ENCODE measurements at regions not wholly inside any gene's neighbourhood (a gene's known extent, or its start where the extent isn't known, plus 50 kb on each side); places are given as distances from the start of the nearest gene placed in this dataset.

- 30 to 41% methylated on average over 3 to 4 of the region's 5 CpGs for WGBS, 2 donors (ENCODE audit: low coverage in 1 of 2)
- no peaks in the 10 kb centered on the region for H3K4me1 ChIP-seq
- no peak overlapping the region for H3K27ac ChIP-seq
- TF ChIP-seq POLR2A (IDR thresholded peaks at IDR 0.05) (no peak), EP300 (IDR thresholded peaks at IDR 0.05) (no peak)
- no peaks in the 10 kb centered on the region for H3K9me3 ChIP-seq
- peaks cover 4% of the 10 kb centered on the region for H3K27me3 ChIP-seq
- no peaks in the 10 kb centered on the region for H3K36me3 ChIP-seq
- no peak overlapping the region for H3K4me3 ChIP-seq
- no peak for ATAC-seq
These were observed 498.5 kb upstream of the HS6ST1 start for GRCh38 chr2:128817171-128817570.

GRCh38 chr2:128817813-128818212, 499.1 kb upstream of the HS6ST1 start:
- no peak for ATAC-seq
- Histone ChIP-seq H3K36me3 (no peaks in the 10 kb centered on the region), H3K4me3 (no peak overlapping the region), H3K9me3 (no peaks in the 10 kb centered on the region), H3K4me1 (no peaks in the 10 kb centered on the region), H3K27ac (no peak overlapping the region), H3K27me3 (peaks cover 8% of the 10 kb centered on the region)
- TF ChIP-seq POLR2AphosphoS5 (IDR thresholded peaks at IDR 0.05) (no peak), EP300 (IDR thresholded peaks at IDR 0.05) (no peak), CTCF (IDR thresholded peaks at IDR 0.05) (no peak), POLR2A (IDR thresholded peaks at IDR 0.05) (no peak)
- WGBS, 2 donors (ENCODE audit: low coverage in 1 of 2), result 62 to 74% methylated on average over 4 to 6 of the region's 6 CpGs

GRCh38 chr2:128818248-128818647, 499.6 kb upstream of the HS6ST1 start:
- TF ChIP-seq POLR2A (IDR thresholded peaks at IDR 0.05) (no peak), CTCF (IDR thresholded peaks at IDR 0.05) (no peak), POLR2AphosphoS5 (IDR thresholded peaks at IDR 0.05) (no peak), EP300 (IDR thresholded peaks at IDR 0.05) (no peak)
- ATAC-seq, result no peak
- no peaks in the 10 kb centered on the region for H3K36me3 ChIP-seq
- no peak overlapping the region for H3K27ac ChIP-seq
- H3K4me3 ChIP-seq, result no peak overlapping the region
- 87 to 90% methylated on average over 2 of the region's 2 CpGs for WGBS, 2 donors (ENCODE audit: low coverage in 1 of 2)
- H3K9me3 ChIP-seq, result no peaks in the 10 kb centered on the region
- H3K4me1 ChIP-seq, result no peaks in the 10 kb centered on the region
- H3K27me3 ChIP-seq, result peaks cover 8% of the 10 kb centered on the region

GRCh38 chr2:128818704-128819491, 500.2 kb upstream of the HS6ST1 start:
- H3K36me3 ChIP-seq, result no peaks in the 10 kb centered on the region
- no peak overlapping the region for H3K27ac ChIP-seq
- TF ChIP-seq POLR2AphosphoS5 (IDR thresholded peaks at IDR 0.05), result no peak
- no peak for TF ChIP-seq EP300 (IDR thresholded peaks at IDR 0.05)
- no peak for TF ChIP-seq CTCF (IDR thresholded peaks at IDR 0.05)
- TF ChIP-seq POLR2A (IDR thresholded peaks at IDR 0.05), result no peak
- 91 to 100% methylated on average over 6 to 8 of the region's 11 CpGs for WGBS, 2 donors (ENCODE audit: low coverage in 1 of 2)
- no peaks in the 10 kb centered on the region for H3K4me1 ChIP-seq
- peaks cover 8% of the 10 kb centered on the region for H3K27me3 ChIP-seq
- H3K9me3 ChIP-seq, result peaks cover 0 to 3% (median 0%) of the 10 kb centered on the region in 3 donors
- no peak for ATAC-seq
- H3K4me3 ChIP-seq, result no peak overlapping the region

GRCh38 chr2:128820452-128820851, 501.8 kb upstream of the HS6ST1 start:
- TF ChIP-seq POLR2AphosphoS5 (IDR thresholded peaks at IDR 0.05), result no peak
- TF ChIP-seq CTCF (IDR thresholded peaks at IDR 0.05), result no peak
- no peak for TF ChIP-seq POLR2A (IDR thresholded peaks at IDR 0.05)
- TF ChIP-seq EP300 (IDR thresholded peaks at IDR 0.05), result no peak
- Histone ChIP-seq H3K4me3 (no peak overlapping the region), H3K4me1 (no peaks in the 10 kb centered on the region), H3K9me3 (peaks cover 0 to 8% (median 0%) of the 10 kb centered on the region in 3 donors), H3K27ac (no peak overlapping the region), H3K27me3 (peaks cover 8% of the 10 kb centered on the region), H3K36me3 (no peaks in the 10 kb centered on the region)
- ATAC-seq, result no peak
- 100% methylated on average over 1 of the region's 4 CpGs for WGBS, 2 donors (ENCODE audit: low coverage in 1 of 2)

Measured in gastroesophageal sphincter (tissue), 4 donors.